Gastroesophageal sphincter (tissue), 4 donors: ENCODE measurements at regions not wholly inside any gene's neighbourhood (a gene's known extent, or its start where the extent isn't known, plus 50 kb on each side); places are given as distances from the start of the nearest gene placed in this dataset.

ENCODE experiments used
- ATAC-seq: fragments of 150-250 bp; one replicate; pipeline ENCODE4 v1.9.1; 2016; ENCODE audit warnings: mild to moderate bottlenecking, moderate library complexity
- H3K27ac ChIP-seq, 4 donors: fragments of 200-600 bp; sonication (generic) in 3 of 4; 1 replicate in 3 of 4; 2 replicates in 1 of 4; pipeline ENCODE4 v1.5.1; 2016 to 2019
- H3K27me3 ChIP-seq: fragments of 200-600 bp; sonication (generic); one replicate; pipeline ENCODE4 v1.5.1; 2019
- H3K36me3 ChIP-seq, 2 donors: fragments of 200-600 bp; sonication (generic); one replicate each; pipeline ENCODE4 v1.5.1; 2019; ENCODE audit warnings: control low read depth in 1 of 2
- H3K4me1 ChIP-seq, 3 donors: fragments of 200-600 bp; sonication (generic); 1 replicate in 2 of 3; 2 replicates in 1 of 3; pipeline ENCODE4 v1.5.1; 2016 to 2019; ENCODE audit warnings: control low read depth in 2 of 3
- H3K4me3 ChIP-seq, 2 donors: fragments of 200-600 bp; sonication (generic); one replicate each; pipeline ENCODE4 v1.5.1; 2019; ENCODE audit warnings: mild to moderate bottlenecking in 1 of 2, moderate library complexity in 1 of 2
- H3K9me3 ChIP-seq, 3 donors: fragments of 200-600 bp; sonication (generic); one replicate each; pipeline ENCODE4 v1.5.1; 2017 to 2019; ENCODE audit warnings: control low read depth in 2 of 3
- EP300 ChIP-seq: sonication (generic); formaldehyde crosslinking; IDR thresholded peaks from one replicate; pipeline ENCODE4 v1.6.1; 2017; ENCODE audit warnings: antibody characterized with exemption, mild to moderate bottlenecking
- POLR2A ChIP-seq, 2 donors: fragments of 450-650 bp; IDR thresholded peaks; one replicate each; pipeline ENCODE4 v1.6.1; 2017; ENCODE audit warnings: antibody characterized with exemption in 2 of 2, mild to moderate bottlenecking in 2 of 2, moderate library complexity in 1 of 2
- POLR2AphosphoS5 ChIP-seq: sonication (generic); formaldehyde crosslinking; IDR thresholded peaks from one replicate; pipeline ENCODE4 v1.6.1; 2017; ENCODE audit warnings: antibody characterized with exemption
- WGBS, 2 donors: methylation state at CpG; one replicate each; pipeline ENCODE4 v1.1.5; 2018; ENCODE audit warnings: low coverage in 1 of 2; 5-methylcytosine and 5-hydroxymethylcytosine counted together
- TF ChIP-seq, protein P1 (sequence below), 4 experiments: fragments of 200-600 bp in 2 of 4; fragments of 450-650 bp in 2 of 4; sonication (generic) in 1 of 4; IDR thresholded peaks; one replicate each; pipeline ENCODE4 v1.5.1; 2017 to 2019; ENCODE audit warnings: antibody characterized with exemption in 4 of 4, mild to moderate bottlenecking in 2 of 4, moderate library complexity in 2 of 4

- Histone ChIP-seq H3K4me3 (no peak overlapping the region), H3K36me3 (no peaks in the 10 kb centered on the region), H3K27me3 (peaks cover 29% of the 10 kb centered on the region), H3K27ac (no peak overlapping the region), H3K9me3 (no peaks in the 10 kb centered on the region), H3K4me1 (no peaks in the 10 kb centered on the region)
- no peak for ATAC-seq
- TF ChIP-seq EP300 (no peak), POLR2A (IDR thresholded peaks at IDR 0.05) (no peak)
- TF ChIP-seq, protein P1, sequence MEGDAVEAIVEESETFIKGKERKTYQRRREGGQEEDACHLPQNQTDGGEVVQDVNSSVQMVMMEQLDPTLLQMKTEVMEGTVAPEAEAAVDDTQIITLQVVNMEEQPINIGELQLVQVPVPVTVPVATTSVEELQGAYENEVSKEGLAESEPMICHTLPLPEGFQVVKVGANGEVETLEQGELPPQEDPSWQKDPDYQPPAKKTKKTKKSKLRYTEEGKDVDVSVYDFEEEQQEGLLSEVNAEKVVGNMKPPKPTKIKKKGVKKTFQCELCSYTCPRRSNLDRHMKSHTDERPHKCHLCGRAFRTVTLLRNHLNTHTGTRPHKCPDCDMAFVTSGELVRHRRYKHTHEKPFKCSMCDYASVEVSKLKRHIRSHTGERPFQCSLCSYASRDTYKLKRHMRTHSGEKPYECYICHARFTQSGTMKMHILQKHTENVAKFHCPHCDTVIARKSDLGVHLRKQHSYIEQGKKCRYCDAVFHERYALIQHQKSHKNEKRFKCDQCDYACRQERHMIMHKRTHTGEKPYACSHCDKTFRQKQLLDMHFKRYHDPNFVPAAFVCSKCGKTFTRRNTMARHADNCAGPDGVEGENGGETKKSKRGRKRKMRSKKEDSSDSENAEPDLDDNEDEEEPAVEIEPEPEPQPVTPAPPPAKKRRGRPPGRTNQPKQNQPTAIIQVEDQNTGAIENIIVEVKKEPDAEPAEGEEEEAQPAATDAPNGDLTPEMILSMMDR (IDR thresholded peaks at IDR 0.05): no peak
- WGBS, 2 donors: 53 to 84% methylated on average over 2 of the region's 2 CpGs
Measured at GRCh38 chr1:165147799-165148198, 208.7 kb downstream of the LMX1A start.

GRCh38 chr1:165144757-165145397 is 211.6 kb downstream of the LMX1A start:
- H3K27me3 ChIP-seq: peaks cover 57% of the 10 kb centered on the region
- WGBS, 2 donors: 16 to 26% methylated on average over 10 to 11 of the region's 12 CpGs
- no peak overlapping the region for H3K27ac ChIP-seq
- H3K4me1 ChIP-seq: no peaks in the 10 kb centered on the region
- H3K4me3 ChIP-seq: no peak overlapping the region
- peak; percentile 60 for ATAC-seq
- H3K9me3 ChIP-seq: no peaks in the 10 kb centered on the region
- TF ChIP-seq POLR2A (IDR thresholded peaks at IDR 0.05): no peak
- TF ChIP-seq, protein P1 (IDR thresholded peaks at IDR 0.05): peak; percentile 46 to 75 (median 54)
- TF ChIP-seq POLR2AphosphoS5: no peak
- no peak for TF ChIP-seq EP300
- H3K36me3 ChIP-seq: no peaks in the 10 kb centered on the region

GRCh38 chr1:165143437-165144065 is 213.0 kb downstream of the LMX1A start:
- no peaks in the 10 kb centered on the region for H3K9me3 ChIP-seq
- no peaks in the 10 kb centered on the region for H3K4me1 ChIP-seq
- no peak for ATAC-seq
- TF ChIP-seq, protein P1 (IDR thresholded peaks at IDR 0.05): peak in 1 of 4 experiments; percentile 53
- TF ChIP-seq POLR2AphosphoS5: no peak
- no peaks in the 10 kb centered on the region for H3K36me3 ChIP-seq
- 30 to 37% methylated on average over 3 to 4 of the region's 4 CpGs for WGBS, 2 donors
- peaks cover 67% of the 10 kb centered on the region for H3K27me3 ChIP-seq
- no peak overlapping the region for H3K27ac ChIP-seq
- H3K4me3 ChIP-seq: no peak overlapping the region

DNA sequence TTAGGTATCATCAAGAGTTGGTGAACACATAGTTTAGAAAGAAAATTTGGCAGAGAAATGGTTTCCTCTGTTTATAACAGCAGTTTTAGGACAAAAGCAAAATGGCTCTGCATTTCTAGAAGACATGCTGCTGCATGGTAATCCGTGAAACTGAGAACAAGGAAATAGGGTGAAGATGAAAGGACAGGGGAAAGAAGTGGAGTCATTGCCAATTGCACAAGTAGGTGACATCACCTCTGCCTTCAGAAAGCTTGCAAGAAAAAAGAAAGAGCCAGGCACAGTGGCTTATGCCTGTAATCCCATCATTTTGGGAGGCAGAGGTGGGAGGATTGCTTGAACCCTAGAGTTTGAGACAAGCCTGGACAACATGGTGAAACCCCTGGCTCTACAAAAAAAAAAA is 217.6 kb downstream of the LMX1A start:
- TF ChIP-seq POLR2AphosphoS5 (no peak), POLR2A (IDR thresholded peaks at IDR 0.05) (no peak), EP300 (no peak)
- TF ChIP-seq, protein P1 (IDR thresholded peaks at IDR 0.05): no peak
- Histone ChIP-seq H3K27ac (no peak overlapping the region), H3K9me3 (no peaks in the 10 kb centered on the region), H3K4me3 (no peak overlapping the region), H3K27me3 (peaks cover 59% of the 10 kb centered on the region), H3K4me1 (no peaks in the 10 kb centered on the region), H3K36me3 (no peaks in the 10 kb centered on the region)
- WGBS, 2 donors: 50 to 78% methylated on average over 1 of the region's 1 CpG
- ATAC-seq: no peak
